GM12892 (cell line): ENCODE measurements at regions not wholly inside any gene's neighbourhood (a gene's known extent, or its start where the extent isn't known, plus 50 kb on each side); places are given as distances from the start of the nearest gene placed in this dataset.

ENCODE experiments used
- POLR2A ChIP-seq: IDR thresholded peaks from 2 replicates; pipeline ENCODE4 v1.6.1; 2011; ENCODE audit warnings: low read depth, low read length, control low read depth
- POLR2AphosphoS5 ChIP-seq: IDR thresholded peaks from 2 replicates; pipeline ENCODE4 v1.6.1; 2011; ENCODE audit warnings: low read depth, low read length, control low read depth
- TAF1 ChIP-seq: IDR thresholded peaks from 2 replicates; pipeline ENCODE4 v1.6.1; 2011; ENCODE audit warnings: low read depth, mild to moderate bottlenecking, control low read depth, low read length, borderline replicate concordance

GRCh38 chr6:156543431-156543830, 233.7 kb upstream of the ARID1B start:
- TF ChIP-seq POLR2A (no peak), POLR2AphosphoS5 (no peak), TAF1 (no peak)
